ENCODE measurements at regions not wholly inside any gene's neighbourhood (a gene's known extent, or its start where the extent isn't known, plus 50 kb on each side); places are given as distances from the start of the nearest gene placed in this dataset.

- TF ChIP-seq CTCF (IDR thresholded peaks at IDR 0.05; ENCODE audit: low read depth, low read length) (no peak), EZH2phosphoT487 (IDR thresholded peaks at IDR 0.05; ENCODE audit: low read depth) (no peak)
Measured at GRCh38 chr14:29126865-29127264, 360.3 kb downstream of the FOXG1 start.

All from OCI-LY3 (cell line).